ENCODE measurements at regions not wholly inside any gene's neighbourhood (a gene's known extent, or its start where the extent isn't known, plus 50 kb on each side); places are given as distances from the start of the nearest gene placed in this dataset.

DNA sequence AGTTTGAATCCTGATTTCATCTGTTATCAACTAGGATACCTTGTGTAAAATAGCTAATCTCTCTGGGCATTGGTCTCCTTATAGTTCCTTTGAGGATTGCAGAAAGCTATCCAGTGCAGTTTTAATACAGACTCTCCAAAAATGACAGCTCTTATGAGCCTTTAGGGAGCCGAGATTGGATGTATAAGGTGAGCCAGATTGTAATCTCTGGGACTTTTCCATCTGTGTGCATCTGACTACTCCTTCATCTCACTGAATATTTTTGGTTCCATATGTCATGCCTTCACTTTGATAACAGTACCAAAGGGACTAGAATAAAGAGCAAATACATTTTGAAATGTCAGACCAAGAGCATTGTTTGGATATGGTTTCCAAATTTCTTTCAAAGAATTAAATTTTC, 367.2 kb downstream of the TMEM232 start:
- no peak for DNase-seq (ENCODE audit: low read depth in 3 of 3)

DNA sequence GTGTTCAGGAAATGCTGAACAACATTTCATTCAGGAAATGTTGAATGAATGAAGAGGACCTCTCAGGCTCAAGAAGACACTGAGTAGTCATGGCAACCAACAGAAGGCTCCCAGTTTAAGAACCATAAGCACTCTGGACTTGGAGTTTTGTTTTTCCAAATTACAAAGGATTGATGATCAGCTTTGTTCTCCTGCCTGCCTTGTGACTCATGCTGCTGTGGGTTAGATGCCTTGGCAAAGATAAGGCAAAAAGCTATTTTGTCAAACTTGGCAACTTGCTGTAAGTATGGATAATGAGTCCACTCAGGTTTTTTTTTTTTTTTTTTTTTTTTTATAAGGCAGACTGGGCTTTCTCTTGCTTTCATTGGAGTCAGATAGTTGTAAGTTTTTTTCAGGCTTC, 365.0 kb downstream of the TMEM232 start:
- no peak for DNase-seq (ENCODE audit: low read depth in 3 of 3)

- no peak for DNase-seq (ENCODE audit: low read depth in 3 of 3)
Observed at GRCh38 chr5:110362261-110362660, 364.2 kb downstream of the TMEM232 start.

- DNase-seq (ENCODE audit: low read depth in 3 of 3) = no peak
Observed at GRCh38 chr5:110366716-110367115, 359.8 kb downstream of the TMEM232 start.
